ENCODE measurements at regions not wholly inside any gene's neighbourhood (a gene's known extent, or its start where the extent isn't known, plus 50 kb on each side); places are given as distances from the start of the nearest gene placed in this dataset.

- H3K36me3 ChIP-seq (ENCODE audit: low read depth): no peaks in the 10 kb centered on the region
- H3K4me1 ChIP-seq (replicated peaks; ENCODE audit: insufficient read depth): no peaks in the 10 kb centered on the region
- H3K79me2 ChIP-seq (ENCODE audit: low read depth): no peaks in the 10 kb centered on the region
- no peaks in the 10 kb centered on the region for H4K20me1 ChIP-seq (ENCODE audit: insufficient read depth)
- no peak overlapping the region for H3K27ac ChIP-seq
- ChIA-PET POLR2A (ENCODE audit: unreplicated experiment) (no interaction called here), CTCF (no interaction called here)
- intact Hi-C loops (cut with micrococcal nuclease; ENCODE audit: unreplicated experiment): no loop called here
- no peak for TF ChIP-seq EZH2 (IDR thresholded peaks at IDR 0.05; ENCODE audit: low read depth)
- H3F3A ChIP-seq (ENCODE audit: insufficient read depth, low read depth): no peaks in the 10 kb centered on the region
- no TSS peak for BruUV-seq (replicated peaks)
- DNase-seq: no peak
- H2AFZ ChIP-seq: no peak overlapping the region
- H3K27me3 ChIP-seq (ENCODE audit: insufficient read depth, low read depth): no peaks in the 10 kb centered on the region
- no peaks in the 10 kb centered on the region for H3K9me2 ChIP-seq (ENCODE audit: insufficient read depth)
- H3K4me3 ChIP-seq: no peak overlapping the region
- H3K9me3 ChIP-seq (ENCODE audit: insufficient read depth, low read depth): no peaks in the 10 kb centered on the region
- H3K4me2 ChIP-seq: no peak overlapping the region
These were observed 365.0 kb upstream of the KAZN start for GRCh38 chr1:14233510-14233909.

- ChIA-PET CTCF (no interaction called here), POLR2A (ENCODE audit: unreplicated experiment) (no interaction called here)
- H4K20me1 ChIP-seq (ENCODE audit: insufficient read depth): no peaks in the 10 kb centered on the region
- no peaks in the 10 kb centered on the region for H3K36me3 ChIP-seq (ENCODE audit: low read depth)
- no peaks in the 10 kb centered on the region for H3K9me2 ChIP-seq (ENCODE audit: insufficient read depth)
- H3K27me3 ChIP-seq (ENCODE audit: insufficient read depth, low read depth): no peaks in the 10 kb centered on the region
- H3K27ac ChIP-seq: no peak overlapping the region
- H3K9me3 ChIP-seq (ENCODE audit: insufficient read depth, low read depth): no peaks in the 10 kb centered on the region
- no peak overlapping the region for H3K4me3 ChIP-seq
- no peaks in the 10 kb centered on the region for H3F3A ChIP-seq (ENCODE audit: insufficient read depth, low read depth)
- H3K4me1 ChIP-seq (replicated peaks; ENCODE audit: insufficient read depth): no peaks in the 10 kb centered on the region
- H3K4me2 ChIP-seq: no peak overlapping the region
- intact Hi-C loops (cut with micrococcal nuclease; ENCODE audit: unreplicated experiment): no loop called here
- H2AFZ ChIP-seq: no peak overlapping the region
- no peak for TF ChIP-seq EZH2 (IDR thresholded peaks at IDR 0.05; ENCODE audit: low read depth)
- H3K79me2 ChIP-seq (ENCODE audit: low read depth): no peaks in the 10 kb centered on the region
- BruUV-seq (replicated peaks): no TSS peak
- no peak for DNase-seq
These were observed 362.4 kb upstream of the KAZN start for GRCh38 chr1:14236097-14236496.

GRCh38 chr1:14238472-14239307 lies 359.8 kb upstream of the KAZN start:
- POLR2A ChIA-PET (ENCODE audit: unreplicated experiment): no interaction called here
- CTCF ChIA-PET: no interaction called here
- intact Hi-C loops (cut with micrococcal nuclease; ENCODE audit: unreplicated experiment): no loop called here
- Histone ChIP-seq H3K79me2 (ENCODE audit: low read depth) (no peaks in the 10 kb centered on the region), H3K27ac (no peak overlapping the region), H2AFZ (no peak overlapping the region), H3K36me3 (ENCODE audit: low read depth) (no peaks in the 10 kb centered on the region), H3K9me3 (ENCODE audit: insufficient read depth, low read depth) (no peaks in the 10 kb centered on the region), H4K20me1 (ENCODE audit: insufficient read depth) (no peaks in the 10 kb centered on the region), H3K4me3 (no peak overlapping the region), H3K4me2 (no peak overlapping the region), H3F3A (ENCODE audit: insufficient read depth, low read depth) (no peaks in the 10 kb centered on the region), H3K4me1 (replicated peaks; ENCODE audit: insufficient read depth) (no peaks in the 10 kb centered on the region), H3K27me3 (ENCODE audit: insufficient read depth, low read depth) (no peaks in the 10 kb centered on the region), H3K9me2 (ENCODE audit: insufficient read depth) (no peaks in the 10 kb centered on the region)
- DNase-seq: no peak
- BruUV-seq (replicated peaks): no TSS peak
- no peak for TF ChIP-seq EZH2 (IDR thresholded peaks at IDR 0.05; ENCODE audit: low read depth)

GRCh38 chr1:14240265-14240664 lies 358.2 kb upstream of the KAZN start:
- Histone ChIP-seq H3K9me3 (ENCODE audit: insufficient read depth, low read depth) (no peaks in the 10 kb centered on the region), H3K4me3 (no peak overlapping the region), H4K20me1 (ENCODE audit: insufficient read depth) (no peaks in the 10 kb centered on the region), H3K27ac (no peak overlapping the region), H2AFZ (no peak overlapping the region), H3K9me2 (ENCODE audit: insufficient read depth) (no peaks in the 10 kb centered on the region), H3K79me2 (ENCODE audit: low read depth) (no peaks in the 10 kb centered on the region), H3F3A (ENCODE audit: insufficient read depth, low read depth) (no peaks in the 10 kb centered on the region), H3K36me3 (ENCODE audit: low read depth) (no peaks in the 10 kb centered on the region), H3K4me2 (no peak overlapping the region), H3K27me3 (ENCODE audit: insufficient read depth, low read depth) (no peaks in the 10 kb centered on the region), H3K4me1 (replicated peaks; ENCODE audit: insufficient read depth) (no peaks in the 10 kb centered on the region)
- TF ChIP-seq CTCF (conservative IDR thresholded peaks at IDR 0.05) (no peak), EZH2 (IDR thresholded peaks at IDR 0.05; ENCODE audit: low read depth) (no peak)
- DNase-seq: no peak
- BruUV-seq (replicated peaks): no TSS peak
- POLR2A ChIA-PET (ENCODE audit: unreplicated experiment): no interaction called here
- CTCF ChIA-PET: no interaction called here
- intact Hi-C loops (cut with micrococcal nuclease; ENCODE audit: unreplicated experiment): no loop called here

All from PC-9 (cell line).